ENCODE measurements at regions not wholly inside any gene's neighbourhood (a gene's known extent, or its start where the extent isn't known, plus 50 kb on each side); places are given as distances from the start of the nearest gene placed in this dataset.
"Not testable (repeated sequence)": the region's sequence is repeated elsewhere in the genome, so short reads cannot be mapped to it uniquely, and the experiment has no call there.

- H4K20me1 ChIP-seq (ENCODE audit: control insufficient read depth, insufficient read depth, low read depth, low read length): no peaks in the 10 kb centered on the region
- H3K27me3 ChIP-seq (ENCODE audit: control insufficient read depth, low read length): no peaks in the 10 kb centered on the region
- H3K27ac ChIP-seq (ENCODE audit: low read depth, low read length): no peak overlapping the region
- H3F3A ChIP-seq (ENCODE audit: control insufficient read depth, insufficient read depth): no peaks in the 10 kb centered on the region
- peaks cover 10% of the 10 kb centered on the region; the same call in 1 of the 2 replicates for H3K9me3 ChIP-seq (ENCODE audit: control insufficient read depth, insufficient read depth, low read length)
- no peak overlapping the region for H3K4me2 ChIP-seq (ENCODE audit: low read length)
- H3K36me3 ChIP-seq (ENCODE audit: control insufficient read depth, low read length): no peaks in the 10 kb centered on the region
- no peak overlapping the region for H3K4me3 ChIP-seq (ENCODE audit: low read length)
- H3K9me2 ChIP-seq (replicated peaks; ENCODE audit: control insufficient read depth, low read length): no peaks in the 10 kb centered on the region
- H3K4me1 ChIP-seq (ENCODE audit: control insufficient read depth, low read length): no peaks in the 10 kb centered on the region
- no peaks in the 10 kb centered on the region for H3K79me2 ChIP-seq (ENCODE audit: control insufficient read depth, low read length)
- TF ChIP-seq EZH2phosphoT487 (IDR thresholded peaks at IDR 0.05; ENCODE audit: borderline replicate concordance, low read length): no peak
- no peak for TF ChIP-seq CTCF (IDR thresholded peaks at IDR 0.05; ENCODE audit: low read depth, low read length, poor library complexity, severe bottlenecking)
Observed at GRCh38 chr16:60142619-60143347, 1408.7 kb upstream of the GOT2 start.

- no peak overlapping the region for H3K4me3 ChIP-seq (ENCODE audit: low read length)
- no peaks in the 10 kb centered on the region for H3K79me2 ChIP-seq (ENCODE audit: control insufficient read depth, low read length)
- H3K4me1 ChIP-seq (ENCODE audit: control insufficient read depth, low read length): no peaks in the 10 kb centered on the region
- H3F3A ChIP-seq (ENCODE audit: control insufficient read depth, insufficient read depth): no peaks in the 10 kb centered on the region
- no peak overlapping the region for H3K27ac ChIP-seq (ENCODE audit: low read depth, low read length)
- peaks cover 10% of the 10 kb centered on the region; the same call in 1 of the 2 replicates for H3K9me3 ChIP-seq (ENCODE audit: control insufficient read depth, insufficient read depth, low read length)
- no peak overlapping the region for H3K4me2 ChIP-seq (ENCODE audit: low read length)
- TF ChIP-seq CTCF (IDR thresholded peaks at IDR 0.05; ENCODE audit: low read depth, low read length, poor library complexity, severe bottlenecking) (no peak), EZH2phosphoT487 (IDR thresholded peaks at IDR 0.05; ENCODE audit: borderline replicate concordance, low read length) (no peak)
- no peaks in the 10 kb centered on the region for H3K36me3 ChIP-seq (ENCODE audit: control insufficient read depth, low read length)
- H4K20me1 ChIP-seq (ENCODE audit: control insufficient read depth, insufficient read depth, low read depth, low read length): no peaks in the 10 kb centered on the region
- H3K9me2 ChIP-seq (replicated peaks; ENCODE audit: control insufficient read depth, low read length): no peaks in the 10 kb centered on the region
- H3K27me3 ChIP-seq (ENCODE audit: control insufficient read depth, low read length): no peaks in the 10 kb centered on the region
Observed at GRCh38 chr16:60137891-60138290, 1403.8 kb upstream of the GOT2 start.

- H3K4me3 ChIP-seq (ENCODE audit: low read length): no peak overlapping the region
- H3K36me3 ChIP-seq (ENCODE audit: control insufficient read depth, low read length): no peaks in the 10 kb centered on the region
- H3K79me2 ChIP-seq (ENCODE audit: control insufficient read depth, low read length): no peaks in the 10 kb centered on the region
- no peaks in the 10 kb centered on the region for H3K27me3 ChIP-seq (ENCODE audit: control insufficient read depth, low read length)
- H4K20me1 ChIP-seq (ENCODE audit: control insufficient read depth, insufficient read depth, low read depth, low read length): no peaks in the 10 kb centered on the region
- no peaks in the 10 kb centered on the region for H3K9me2 ChIP-seq (replicated peaks; ENCODE audit: control insufficient read depth, low read length)
- no peak overlapping the region for H3K27ac ChIP-seq (ENCODE audit: low read depth, low read length)
- no peaks in the 10 kb centered on the region; the same call in 1 of the 2 replicates for H3K9me3 ChIP-seq (ENCODE audit: control insufficient read depth, insufficient read depth, low read length)
- TF ChIP-seq CTCF (IDR thresholded peaks at IDR 0.05; ENCODE audit: low read depth, low read length, poor library complexity, severe bottlenecking) (no peak), EZH2phosphoT487 (IDR thresholded peaks at IDR 0.05; ENCODE audit: borderline replicate concordance, low read length) (no peak)
- no peaks in the 10 kb centered on the region for H3F3A ChIP-seq (ENCODE audit: control insufficient read depth, insufficient read depth)
- no peak overlapping the region for H3K4me2 ChIP-seq (ENCODE audit: low read length)
- H3K4me1 ChIP-seq (ENCODE audit: control insufficient read depth, low read length): no peaks in the 10 kb centered on the region
Observed at GRCh38 chr16:60127196-60127595, 1393.1 kb upstream of the GOT2 start.

GRCh38 chr16:60126115-60126514 is 1392.0 kb upstream of the GOT2 start:
- not testable (repeated sequence) for H3F3A ChIP-seq (ENCODE audit: control insufficient read depth, insufficient read depth); H3K27ac ChIP-seq (ENCODE audit: low read depth, low read length); H3K9me2 ChIP-seq (replicated peaks; ENCODE audit: control insufficient read depth, low read length); H3K4me2 ChIP-seq (ENCODE audit: low read length); H3K9me3 ChIP-seq (ENCODE audit: control insufficient read depth, insufficient read depth, low read length); H3K4me3 ChIP-seq (ENCODE audit: low read length); H3K4me1 ChIP-seq (ENCODE audit: control insufficient read depth, low read length); H3K27me3 ChIP-seq (ENCODE audit: control insufficient read depth, low read length); H3K79me2 ChIP-seq (ENCODE audit: control insufficient read depth, low read length); H3K36me3 ChIP-seq (ENCODE audit: control insufficient read depth, low read length); H4K20me1 ChIP-seq (ENCODE audit: control insufficient read depth, insufficient read depth, low read depth, low read length)

All from DOHH2 (cell line).